Suprapubic skin (tissue), 3 donors: ENCODE measurements at regions not wholly inside any gene's neighbourhood (a gene's known extent, or its start where the extent isn't known, plus 50 kb on each side); places are given as distances from the start of the nearest gene placed in this dataset.

Experiments used
- EP300 ChIP-seq: sonication (generic); formaldehyde crosslinking; IDR thresholded peaks from one replicate; pipeline ENCODE4 v1.6.1; 2017; ENCODE audit warnings: antibody characterized with exemption
- POLR2A ChIP-seq, 2 donors: fragments of 450-650 bp; IDR thresholded peaks; one replicate each; pipeline ENCODE4 v1.6.1; 2017; ENCODE audit warnings: antibody characterized with exemption in 2 of 2, mild to moderate bottlenecking in 2 of 2, moderate library complexity in 2 of 2
- TF ChIP-seq, protein P1 (sequence below), 2 donors: fragments of 200-600 bp in 1 of 2; fragments of 450-650 bp in 1 of 2; sonication (generic) in 1 of 2; IDR thresholded peaks; one replicate each; pipeline ENCODE4 v1.5.1; 2016 to 2019; ENCODE audit warnings: antibody characterized with exemption in 2 of 2, mild to moderate bottlenecking in 1 of 2, moderate library complexity in 1 of 2

GRCh38 chr1:29673228-29673500 lies 436.8 kb downstream of the PTPRU start:
- TF ChIP-seq, protein P1, sequence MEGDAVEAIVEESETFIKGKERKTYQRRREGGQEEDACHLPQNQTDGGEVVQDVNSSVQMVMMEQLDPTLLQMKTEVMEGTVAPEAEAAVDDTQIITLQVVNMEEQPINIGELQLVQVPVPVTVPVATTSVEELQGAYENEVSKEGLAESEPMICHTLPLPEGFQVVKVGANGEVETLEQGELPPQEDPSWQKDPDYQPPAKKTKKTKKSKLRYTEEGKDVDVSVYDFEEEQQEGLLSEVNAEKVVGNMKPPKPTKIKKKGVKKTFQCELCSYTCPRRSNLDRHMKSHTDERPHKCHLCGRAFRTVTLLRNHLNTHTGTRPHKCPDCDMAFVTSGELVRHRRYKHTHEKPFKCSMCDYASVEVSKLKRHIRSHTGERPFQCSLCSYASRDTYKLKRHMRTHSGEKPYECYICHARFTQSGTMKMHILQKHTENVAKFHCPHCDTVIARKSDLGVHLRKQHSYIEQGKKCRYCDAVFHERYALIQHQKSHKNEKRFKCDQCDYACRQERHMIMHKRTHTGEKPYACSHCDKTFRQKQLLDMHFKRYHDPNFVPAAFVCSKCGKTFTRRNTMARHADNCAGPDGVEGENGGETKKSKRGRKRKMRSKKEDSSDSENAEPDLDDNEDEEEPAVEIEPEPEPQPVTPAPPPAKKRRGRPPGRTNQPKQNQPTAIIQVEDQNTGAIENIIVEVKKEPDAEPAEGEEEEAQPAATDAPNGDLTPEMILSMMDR (IDR thresholded peaks at IDR 0.05) = no peak
- no peak for TF ChIP-seq POLR2A (IDR thresholded peaks at IDR 0.05)
- no peak for TF ChIP-seq EP300
